COLO668 (cell line): ENCODE measurements at regions not wholly inside any gene's neighbourhood (a gene's known extent, or its start where the extent isn't known, plus 50 kb on each side); places are given as distances from the start of the nearest gene placed in this dataset.
"Not testable (repeated sequence)": the region's sequence is repeated elsewhere in the genome, so short reads cannot be mapped to it uniquely, and the experiment has no call there.

Experiments
- DNase-seq: peaks from one replicate; lab custom pipeline; 2025; ENCODE audit not compliant: unreplicated experiment; lab: John Stamatoyannopoulos, UW

DNA sequence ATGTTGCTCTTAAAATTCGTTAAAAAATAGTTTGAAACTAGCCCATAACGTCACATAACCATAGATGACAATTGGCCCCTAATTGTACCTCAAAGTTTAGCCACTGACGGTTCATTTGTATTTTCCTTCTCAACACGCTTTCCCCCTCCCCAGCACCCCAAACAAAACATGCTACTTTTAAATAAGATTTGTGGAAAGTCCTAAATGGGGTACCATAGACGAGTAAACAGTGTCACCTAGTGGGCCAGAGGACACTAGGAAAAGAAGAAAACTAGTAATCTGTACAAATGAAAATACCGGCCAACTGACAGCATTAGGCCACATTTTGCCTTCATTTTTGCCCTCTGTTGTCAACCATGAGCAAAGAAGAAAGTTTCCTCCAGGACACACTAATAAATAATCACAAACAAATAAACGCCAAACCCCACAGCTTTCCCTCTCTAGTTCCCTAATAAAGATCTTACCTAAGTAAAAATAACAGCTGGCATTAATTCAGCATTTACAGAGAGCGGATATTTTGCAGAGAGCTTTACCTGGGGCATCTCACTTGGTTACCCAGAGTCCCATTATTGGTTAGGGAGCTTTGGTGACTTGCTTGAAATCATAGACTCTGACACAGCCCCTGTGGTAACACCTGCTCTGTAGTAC lies 175.1 kb upstream of the ATP11B start:
- DNase-seq = peak; percentile 26

DNA sequence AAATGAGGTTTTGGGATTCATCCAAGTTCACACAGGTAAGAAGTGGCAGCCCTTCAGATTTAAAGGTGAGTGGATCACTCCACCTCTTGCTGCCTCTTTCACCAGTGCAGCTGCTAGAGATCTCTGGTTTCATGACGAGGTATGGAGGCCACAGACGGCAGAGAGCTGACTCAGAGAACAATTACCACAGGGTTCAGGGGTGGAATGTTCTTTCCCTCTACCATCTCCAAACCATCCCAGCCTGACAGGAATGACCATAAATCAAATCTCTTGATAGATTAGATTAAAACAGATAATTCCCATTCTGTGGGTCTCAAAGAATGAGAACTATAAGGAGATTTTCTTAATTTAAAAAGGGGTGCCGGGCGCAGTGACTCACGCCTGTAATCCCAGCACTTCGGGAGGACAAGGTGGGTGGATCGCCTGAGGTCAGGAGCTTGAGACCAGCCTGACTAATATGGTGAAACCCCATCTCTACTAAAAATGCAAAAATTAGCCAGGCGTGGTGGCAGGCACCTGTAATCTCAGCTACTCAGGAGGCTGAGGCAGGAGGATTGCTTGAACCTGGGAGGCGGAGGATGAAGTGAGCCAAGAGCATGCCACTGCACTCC lies 174.2 kb upstream of the ATP11B start:
- no peak for DNase-seq

- no peak for DNase-seq
Measured at GRCh38 chr3:182620723-182621434, 172.4 kb upstream of the ATP11B start.

DNA sequence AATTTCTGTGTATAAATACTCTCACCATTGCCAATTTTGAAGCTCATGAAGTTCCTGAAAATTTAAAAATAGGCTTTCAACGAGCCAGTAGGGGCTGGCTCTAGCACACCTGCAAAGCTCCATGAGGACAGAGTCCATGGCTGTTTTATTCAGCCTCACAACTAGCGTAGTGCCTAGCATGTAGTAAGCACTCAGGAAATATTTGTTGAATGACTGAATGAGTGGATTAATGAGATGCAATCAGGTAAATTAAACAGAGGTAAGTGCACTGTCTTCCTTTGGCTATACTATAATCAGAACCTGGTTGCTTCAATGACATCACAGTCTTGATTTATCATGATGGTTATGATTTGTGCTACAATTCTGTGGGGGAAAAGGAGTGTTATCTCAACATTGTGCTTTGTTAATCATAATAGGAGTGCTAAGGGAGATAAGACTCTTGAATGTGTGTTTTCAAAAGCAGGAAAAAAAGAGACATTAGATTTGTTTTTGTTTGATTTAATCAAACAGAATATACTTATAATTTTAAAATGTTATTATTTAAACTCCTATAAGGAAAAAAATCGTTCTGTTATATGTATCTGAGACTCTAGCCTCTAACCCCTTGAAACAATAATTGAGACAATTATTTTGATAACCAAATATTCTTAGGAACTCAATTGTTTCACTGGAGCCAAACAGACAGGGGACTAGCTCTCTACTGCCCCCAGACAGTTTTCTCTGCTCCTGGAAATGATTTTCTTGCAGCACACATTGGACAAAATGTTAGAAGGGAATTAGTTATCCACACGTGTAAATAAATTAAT lies 171.7 kb upstream of the ATP11B start:
- no peak for DNase-seq

- DNase-seq = no peak
Measured at GRCh38 chr3:182622241-182622545, 171.1 kb upstream of the ATP11B start.

- no peak for DNase-seq
Measured at GRCh38 chr3:182626484-182627467, 166.5 kb upstream of the ATP11B start.

DNA sequence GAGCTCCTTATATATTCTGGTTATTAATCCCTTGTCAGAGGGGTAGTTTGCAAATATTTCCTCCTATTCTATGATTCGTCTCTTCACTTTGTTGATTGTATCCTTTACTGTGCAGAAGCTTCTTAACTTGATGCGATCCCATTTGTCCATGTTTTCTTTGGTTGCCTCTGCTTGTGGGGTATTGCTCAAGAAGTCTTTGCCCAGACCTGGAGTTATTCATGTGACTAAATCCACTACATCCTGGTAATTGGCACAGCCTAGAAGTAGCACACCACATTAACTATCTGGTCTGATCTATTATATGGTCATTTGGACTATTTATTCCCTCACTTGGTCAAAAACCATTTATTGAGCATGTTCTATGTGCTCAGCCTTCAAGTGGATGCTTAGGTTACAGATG lies 164.8 kb upstream of the ATP11B start:
- no peak for DNase-seq

- no peak for DNase-seq
Measured at GRCh38 chr3:182629521-182629920, 163.8 kb upstream of the ATP11B start.

DNA sequence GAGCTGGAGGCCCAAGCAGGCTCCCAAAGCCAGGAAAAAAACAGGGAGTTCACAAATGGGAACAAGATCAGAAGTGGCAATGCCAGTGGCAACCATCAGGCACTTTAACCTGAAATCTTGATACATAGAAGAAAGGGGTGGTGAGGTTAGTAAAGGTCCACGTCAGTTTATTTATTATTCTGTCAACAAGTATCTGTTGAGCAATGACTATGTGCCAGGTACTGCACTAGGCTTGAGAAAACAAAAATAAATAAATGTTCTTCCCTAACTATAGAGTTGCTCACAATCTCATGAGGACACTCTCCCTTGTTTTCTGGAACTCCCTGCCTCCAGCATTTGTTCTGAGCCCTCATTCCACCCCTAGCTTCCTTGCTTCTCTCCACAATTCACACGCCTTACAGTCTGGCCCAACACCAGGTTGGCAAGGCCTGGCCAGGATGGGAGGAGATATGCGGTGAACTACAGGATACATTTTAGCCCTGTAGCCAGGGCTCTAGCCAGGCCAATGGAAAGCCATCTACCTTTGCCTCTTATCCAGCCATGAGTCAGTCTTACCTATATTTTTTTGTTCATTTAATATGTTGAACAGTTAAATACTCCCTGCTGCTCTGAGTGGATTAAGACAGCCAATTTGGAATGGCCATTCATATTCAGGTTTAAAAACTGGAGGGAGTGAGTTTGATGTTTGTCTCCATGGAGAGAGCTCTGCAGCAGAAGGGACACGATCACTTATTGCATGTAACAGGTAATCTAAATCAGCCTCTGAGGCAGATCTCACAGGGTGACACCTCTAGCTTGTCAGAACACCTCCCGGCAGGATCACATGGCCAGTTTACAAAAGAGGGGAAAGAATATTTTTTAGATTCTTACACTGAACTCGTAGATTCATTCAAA lies 161.9 kb upstream of the ATP11B start:
- DNase-seq = no peak

DNA sequence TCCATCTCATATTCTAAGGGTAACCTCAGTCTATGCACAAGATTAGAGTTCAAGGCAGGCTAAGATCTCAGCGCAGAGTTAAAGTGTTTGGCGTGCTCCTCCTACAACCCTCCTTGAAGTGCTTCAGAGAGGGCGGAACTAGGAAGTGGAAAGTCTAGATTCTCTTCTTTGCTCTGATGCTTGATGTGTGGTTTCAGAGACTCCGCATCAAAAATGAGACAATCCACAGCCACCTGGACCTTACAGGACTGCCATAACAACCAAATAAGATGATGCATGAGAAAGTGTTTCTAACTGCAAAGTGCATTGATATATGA lies 161.3 kb upstream of the ATP11B start:
- no peak for DNase-seq

- DNase-seq = no peak
Measured at GRCh38 chr3:182633186-182633585, 160.1 kb upstream of the ATP11B start.

DNA sequence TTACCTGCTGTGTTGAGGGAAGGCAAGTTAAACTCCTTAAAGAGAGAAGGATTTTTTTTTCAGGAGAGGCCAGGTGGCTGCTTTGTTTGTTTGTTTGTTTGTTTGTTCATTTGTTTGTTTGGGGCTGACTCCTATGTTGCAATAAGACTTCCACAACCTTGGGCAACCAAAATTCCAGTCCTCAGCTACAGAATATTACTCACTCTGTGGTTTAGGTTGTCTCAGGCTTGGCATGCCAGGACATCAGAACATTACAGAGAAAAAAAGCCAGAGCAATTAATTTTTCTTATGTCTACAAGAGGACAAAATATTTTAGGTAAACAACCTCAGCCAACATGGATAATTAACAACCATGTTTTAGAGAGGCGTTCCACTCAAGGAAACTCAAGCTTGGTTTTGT lies 156.7 kb upstream of the ATP11B start:
- DNase-seq = no peak

DNA sequence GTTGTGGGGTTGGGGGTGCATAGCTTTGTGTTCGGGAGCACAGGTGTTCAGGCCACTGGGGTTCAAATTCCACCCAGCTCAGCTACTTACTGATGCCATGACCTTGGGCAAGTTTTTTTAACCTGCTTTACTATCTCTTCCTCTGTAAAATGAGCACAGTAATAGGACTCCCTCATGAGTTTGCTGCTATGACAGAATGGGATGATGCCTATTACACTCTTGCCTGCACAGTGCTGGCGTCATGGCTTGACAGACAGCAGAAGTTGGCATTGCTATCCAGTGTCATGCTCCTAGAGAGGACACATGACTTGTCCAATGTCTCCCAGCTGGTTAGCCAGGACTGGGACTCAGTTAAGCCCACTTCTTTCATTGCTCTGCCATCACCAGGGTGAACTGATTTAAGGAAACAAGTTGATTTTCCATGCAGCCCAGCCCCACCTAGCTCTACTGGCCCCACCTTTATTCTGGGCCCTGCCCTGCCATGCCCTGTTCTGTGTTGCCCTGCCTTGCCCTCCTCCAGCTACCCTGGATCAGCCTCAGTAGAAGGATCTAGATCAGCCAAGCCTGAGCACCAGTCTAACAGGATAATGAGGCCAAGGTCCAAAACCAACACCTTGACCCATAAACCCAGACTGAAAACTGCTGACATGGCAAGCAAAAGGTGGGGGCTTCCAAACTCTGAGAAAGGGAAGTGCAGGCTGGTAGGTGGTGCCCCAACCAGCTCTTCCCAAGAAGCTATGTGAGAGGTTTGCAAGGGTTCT lies 155.8 kb upstream of the ATP11B start:
- no peak for DNase-seq

DNA sequence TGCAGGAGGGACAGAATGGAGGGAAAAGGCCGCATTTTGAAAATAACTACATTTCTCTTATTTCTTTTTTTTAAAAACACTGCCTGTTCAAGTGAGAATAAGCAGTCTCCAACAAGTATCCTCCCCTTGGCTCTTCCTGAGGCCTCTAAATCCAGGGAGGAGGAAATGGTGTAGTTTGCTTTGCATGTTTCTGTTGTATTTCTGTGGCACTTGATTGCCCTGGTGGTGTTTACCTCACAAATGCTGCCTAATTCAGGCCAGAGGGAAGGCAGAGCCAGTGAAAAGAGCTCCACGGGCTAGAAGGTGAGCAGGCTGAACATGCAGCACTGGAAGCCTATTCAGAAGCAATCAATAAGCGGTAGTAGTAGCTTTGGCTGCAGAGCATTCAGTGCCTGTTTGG lies 149.3 kb upstream of the ATP11B start:
- no peak for DNase-seq

GRCh38 chr3:182644790-182645433 lies 148.4 kb upstream of the ATP11B start:
- DNase-seq = no peak

GRCh38 chr3:182650568-182651128 lies 142.7 kb upstream of the ATP11B start:
- DNase-seq = no peak

GRCh38 chr3:182651461-182651860 lies 141.8 kb upstream of the ATP11B start:
- DNase-seq = no peak

- not testable (repeated sequence) for DNase-seq
Measured at GRCh38 chr3:182653065-182653464, 140.2 kb upstream of the ATP11B start.
